Neural cell (in vitro differentiated cells): ENCODE measurements at regions not wholly inside any gene's neighbourhood (a gene's known extent, or its start where the extent isn't known, plus 50 kb on each side); places are given as distances from the start of the nearest gene placed in this dataset.

Experiments used
- H2AFZ ChIP-seq: fragments of 200-600, 300-800 bp; sonication (generic), shearing (Covaris generic); 2 replicates; pipeline ENCODE4 v1.6.0; 2014; ENCODE audit warnings: low read depth, mild to moderate bottlenecking, antibody characterized with exemption, low read length, moderate library complexity
- H3F3A ChIP-seq: fragments of 200-600 bp; shearing (Covaris generic); 2 replicates; pipeline ENCODE4 v1.6.1; 2016; ENCODE audit warnings: mild to moderate bottlenecking, moderate library complexity, mixed read lengths, antibody characterized with exemption, low read length; ENCODE audit not compliant: insufficient read depth, poor library complexity, severe bottlenecking
- H3K27ac ChIP-seq: fragments of 200-600, 300-800 bp; sonication (generic), shearing (Covaris generic); 2 replicates; pipeline ENCODE4 v1.5.1; 2014; ENCODE audit warnings: mild to moderate bottlenecking, low read length, moderate library complexity
- H3K27me3 ChIP-seq: fragments of 300-800, 200-600 bp; sonication (generic), shearing (Covaris generic); 2 replicates; pipeline ENCODE4 v1.6.0; 2014; ENCODE audit warnings: mild to moderate bottlenecking, low read depth, low read length, moderate library complexity; ENCODE audit not compliant: insufficient read depth
- H3K36me3 ChIP-seq: fragments of 300-800, 200-600 bp; sonication (generic), shearing (Covaris generic); 2 replicates; pipeline ENCODE4 v1.5.1; 2014; ENCODE audit warnings: mild to moderate bottlenecking, antibody characterized with exemption, low read length, moderate library complexity; ENCODE audit not compliant: insufficient read depth
- H3K4me2 ChIP-seq: fragments of 300-800, 200-600 bp; sonication (generic), shearing (Covaris generic); 2 replicates; pipeline ENCODE4 v1.6.0; 2014; ENCODE audit warnings: mild to moderate bottlenecking, low read length
- H3K4me3 ChIP-seq: fragments of 300-800, 200-600 bp; sonication (generic), shearing (Covaris generic); 2 replicates; pipeline ENCODE4 v1.5.1; 2014; ENCODE audit warnings: mild to moderate bottlenecking, low read length, moderate library complexity
- H3K79me2 ChIP-seq: fragments of 200-600 bp; shearing (Covaris generic); replicated peaks from 2 replicates; pipeline ENCODE4 v1.6.0; 2014; ENCODE audit warnings: mild to moderate bottlenecking, low read length, moderate library complexity; ENCODE audit not compliant: insufficient read depth
- H3K9ac ChIP-seq: fragments of 300-800, 200-600 bp; sonication (generic), shearing (Covaris generic); 2 replicates; pipeline ENCODE4 v1.6.1; 2016; ENCODE audit warnings: mild to moderate bottlenecking, low read length, mixed read lengths
- H3K9me2 ChIP-seq: fragments of 200-600 bp; shearing (Covaris generic); 2 replicates; pipeline ENCODE4 v1.6.1; 2016; ENCODE audit warnings: mild to moderate bottlenecking, low read length, mixed read lengths; ENCODE audit not compliant: insufficient read depth
- H3K9me3 ChIP-seq: fragments of 200-600, 300-800 bp; sonication (generic), shearing (Covaris generic); 2 replicates; pipeline ENCODE4 v1.6.1; 2016; ENCODE audit warnings: mild to moderate bottlenecking, mixed run types, low read length, moderate library complexity, mixed read lengths
- H4K20me1 ChIP-seq: fragments of 200-600 bp; shearing (Covaris generic); 2 replicates; pipeline ENCODE4 v1.6.1; 2016; ENCODE audit warnings: mild to moderate bottlenecking, mixed run types; ENCODE audit not compliant: insufficient read depth
- CTCF ChIP-seq: fragments of 450-650 bp; IDR thresholded peaks from 2 replicates; pipeline ENCODE4 v1.5.1; 2014; ENCODE audit warnings: antibody characterized with exemption, mild to moderate bottlenecking, moderate library complexity; ENCODE audit not compliant: poor library complexity, severe bottlenecking
- EP300 ChIP-seq: fragments of 450-650 bp; conservative IDR thresholded peaks from 2 replicates; pipeline ENCODE4 v1.6.1; 2014; ENCODE audit warnings: antibody characterized with exemption, mild to moderate bottlenecking, moderate library complexity; ENCODE audit not compliant: poor library complexity, severe bottlenecking
- EZH2 ChIP-seq: fragments of 200-600, 300-800 bp; shearing (Covaris generic), sonication (generic); IDR thresholded peaks from 2 replicates; pipeline ENCODE4 v1.6.1; 2014; ENCODE audit warnings: antibody characterized with exemption, low read length, borderline replicate concordance, mild to moderate bottlenecking; ENCODE audit not compliant: insufficient read depth, poor library complexity, severe bottlenecking
- MXI1 ChIP-seq: fragments of 450-650 bp; conservative IDR thresholded peaks from 2 replicates; pipeline ENCODE4 v1.6.1; 2014; ENCODE audit warnings: antibody characterized with exemption, mild to moderate bottlenecking; ENCODE audit not compliant: poor library complexity, severe bottlenecking
- POLR2AphosphoS5 ChIP-seq: IDR thresholded peaks from 2 replicates; pipeline ENCODE4 v1.6.1; 2012
- RAD21 ChIP-seq: fragments of 450-650 bp; conservative IDR thresholded peaks from 2 replicates; pipeline ENCODE4 v1.6.1; 2014; ENCODE audit warnings: antibody characterized with exemption, mild to moderate bottlenecking, moderate library complexity
- REST ChIP-seq: IDR thresholded peaks from 2 replicates; pipeline ENCODE4 v1.6.1; 2012; ENCODE audit warnings: borderline replicate concordance
- SMC3 ChIP-seq: fragments of 450-650 bp; conservative IDR thresholded peaks from 2 replicates; pipeline ENCODE4 v1.6.1; 2014; ENCODE audit warnings: antibody characterized with exemption, mild to moderate bottlenecking, moderate library complexity; ENCODE audit not compliant: poor library complexity
- TAF1 ChIP-seq: IDR thresholded peaks from 2 replicates; pipeline ENCODE4 v1.6.1; 2012; ENCODE audit warnings: low read depth

- no peaks in the 10 kb centered on the region for H3K9me3 ChIP-seq
- no peaks in the 10 kb centered on the region for H3K9me2 ChIP-seq
- no peaks in the 10 kb centered on the region for H3F3A ChIP-seq
- TF ChIP-seq EP300 (no peak), TAF1 (no peak), POLR2AphosphoS5 (no peak), CTCF (no peak), REST (no peak)
- no peak overlapping the region for H3K4me2 ChIP-seq
- no peak overlapping the region for H2AFZ ChIP-seq
- no peaks in the 10 kb centered on the region for H3K79me2 ChIP-seq
- no peaks in the 10 kb centered on the region for H3K27me3 ChIP-seq
- no peak overlapping the region for H3K27ac ChIP-seq
- H3K36me3 ChIP-seq: no peaks in the 10 kb centered on the region
- no peaks in the 10 kb centered on the region for H4K20me1 ChIP-seq
- H3K4me3 ChIP-seq: no peak overlapping the region
- no peak overlapping the region for H3K9ac ChIP-seq
These were observed 73.9 kb downstream of the PDGFA start for GRCh38 chr7:445563-446288.

GRCh38 chr7:446289-446935, 73.2 kb downstream of the PDGFA start:
- no peaks in the 10 kb centered on the region for H3F3A ChIP-seq
- H3K9ac ChIP-seq: no peak overlapping the region
- H3K27ac ChIP-seq: no peak overlapping the region
- no peak overlapping the region for H2AFZ ChIP-seq
- no peaks in the 10 kb centered on the region for H3K9me3 ChIP-seq
- no peak overlapping the region for H3K4me3 ChIP-seq
- no peaks in the 10 kb centered on the region for H3K9me2 ChIP-seq
- H3K27me3 ChIP-seq: peaks cover under 1% of the 10 kb centered on the region
- H4K20me1 ChIP-seq: no peaks in the 10 kb centered on the region
- H3K79me2 ChIP-seq: no peaks in the 10 kb centered on the region
- H3K36me3 ChIP-seq: no peaks in the 10 kb centered on the region
- no peak overlapping the region for H3K4me2 ChIP-seq
- TF ChIP-seq RAD21 (no peak), REST (no peak), POLR2AphosphoS5 (no peak), MXI1 (no peak), TAF1 (no peak), CTCF (no peak), SMC3 (no peak), EP300 (no peak), EZH2 (no peak)
